GM18502 (cell line): ENCODE measurements at regions not wholly inside any gene's neighbourhood (a gene's known extent, or its start where the extent isn't known, plus 50 kb on each side); places are given as distances from the start of the nearest gene placed in this dataset.
"Not testable (repeated sequence)": the region's sequence is repeated elsewhere in the genome, so short reads cannot be mapped to it uniquely, and the experiment has no call there.

Experiments
- ATAC-seq: cut with Tn5 transposase; IDR thresholded peaks from one replicate; pipeline ENCODE4 v1.9.1; 2021; ENCODE audit warnings: mild to moderate bottlenecking; ENCODE audit not compliant: unreplicated experiment, poor library complexity

DNA sequence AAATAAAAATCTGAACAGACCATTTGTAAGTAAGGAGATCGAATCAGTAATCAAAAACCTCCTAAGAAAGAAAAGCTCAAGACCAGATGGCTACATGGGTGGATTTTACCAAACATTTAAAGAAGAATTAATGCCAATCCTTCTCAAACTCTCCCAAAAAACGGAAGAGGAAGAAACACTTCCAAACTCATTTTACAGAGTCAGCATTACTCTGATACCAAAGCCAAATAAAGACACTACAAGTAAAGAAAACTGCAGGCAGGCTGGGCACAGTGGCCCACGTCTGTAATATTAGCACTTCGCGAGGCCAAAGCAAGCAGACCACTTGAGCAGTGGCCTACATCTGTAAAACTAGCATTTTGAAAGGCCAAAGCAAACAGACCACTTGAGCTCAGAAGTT lies 159.8 kb downstream of the DPY19L2 start:
- ATAC-seq = no peak

DNA sequence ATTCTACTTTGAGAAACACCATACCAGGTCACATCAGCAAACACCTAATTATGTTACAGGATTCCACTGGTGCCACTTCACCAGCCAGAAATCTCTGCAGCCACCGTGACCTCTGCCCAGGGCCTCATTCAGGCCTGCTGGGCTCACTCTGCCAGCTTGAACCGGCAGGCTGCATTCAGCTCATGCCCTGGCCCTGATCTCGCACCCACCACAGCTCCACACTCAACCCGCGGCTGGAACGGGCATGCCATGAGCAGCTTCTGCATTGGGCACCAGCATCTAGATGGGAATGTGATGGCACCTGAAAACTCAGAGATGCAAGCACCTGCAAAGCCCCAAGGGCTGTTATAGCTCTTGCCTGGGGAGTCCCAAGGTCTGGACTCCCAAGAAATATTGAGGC lies 168.7 kb downstream of the DPY19L2 start:
- ATAC-seq = no peak

DNA sequence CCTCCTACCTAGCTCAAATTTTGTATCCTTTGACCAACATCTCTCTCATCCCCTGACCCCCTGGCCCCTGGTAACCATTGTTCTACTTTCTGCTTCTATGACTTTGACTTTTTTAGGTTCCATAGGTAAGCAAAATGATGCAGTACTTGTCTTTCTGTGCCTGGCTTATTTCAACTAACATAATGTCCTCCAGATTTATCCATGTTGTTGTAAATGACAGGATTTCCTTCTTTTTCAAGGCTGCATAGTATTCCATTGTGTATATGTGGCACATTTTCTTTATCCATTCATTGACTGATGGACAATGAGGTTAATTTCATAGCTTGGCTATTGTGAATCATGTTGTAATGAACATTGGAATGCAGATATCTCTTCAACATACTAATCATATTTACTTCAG lies 170.1 kb downstream of the DPY19L2 start:
- ATAC-seq = no peak

DNA sequence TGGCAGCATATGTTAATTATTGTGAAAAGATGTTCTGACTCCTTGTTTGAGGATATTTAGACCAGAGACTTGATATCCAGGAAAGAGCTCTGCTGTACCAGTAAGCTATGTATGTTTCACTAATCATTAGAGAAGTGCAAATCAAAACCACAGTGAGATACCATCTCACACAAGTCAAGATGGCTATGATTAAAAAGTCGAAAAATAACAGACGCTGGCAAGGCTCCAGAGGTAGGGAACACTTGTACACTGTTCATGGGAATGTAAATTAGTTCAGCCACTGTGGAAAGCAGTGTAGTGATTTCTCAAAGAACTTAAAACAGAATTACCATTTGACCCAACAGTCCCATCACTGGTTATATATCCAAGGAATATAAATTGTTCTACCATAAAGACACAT lies 171.6 kb downstream of the DPY19L2 start:
- no peak for ATAC-seq

DNA sequence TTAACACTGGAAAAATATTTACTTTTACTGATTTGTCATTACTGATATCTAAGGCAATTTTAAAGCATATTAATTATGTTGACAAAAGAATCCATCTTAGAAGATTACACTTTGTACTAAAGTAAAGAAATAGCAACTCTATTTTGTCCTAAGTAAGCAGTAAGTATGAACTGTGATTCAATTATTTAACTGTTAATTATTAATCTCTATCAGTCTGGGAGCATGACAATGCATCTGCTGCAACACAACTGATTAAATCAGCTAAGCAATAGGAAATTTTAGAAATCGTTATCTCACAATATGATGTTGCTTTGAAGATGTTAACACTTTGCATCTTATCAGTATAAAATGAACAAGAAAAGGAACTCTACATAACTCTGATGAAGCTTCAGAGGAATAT lies 172.3 kb downstream of the DPY19L2 start:
- ATAC-seq = no peak

DNA sequence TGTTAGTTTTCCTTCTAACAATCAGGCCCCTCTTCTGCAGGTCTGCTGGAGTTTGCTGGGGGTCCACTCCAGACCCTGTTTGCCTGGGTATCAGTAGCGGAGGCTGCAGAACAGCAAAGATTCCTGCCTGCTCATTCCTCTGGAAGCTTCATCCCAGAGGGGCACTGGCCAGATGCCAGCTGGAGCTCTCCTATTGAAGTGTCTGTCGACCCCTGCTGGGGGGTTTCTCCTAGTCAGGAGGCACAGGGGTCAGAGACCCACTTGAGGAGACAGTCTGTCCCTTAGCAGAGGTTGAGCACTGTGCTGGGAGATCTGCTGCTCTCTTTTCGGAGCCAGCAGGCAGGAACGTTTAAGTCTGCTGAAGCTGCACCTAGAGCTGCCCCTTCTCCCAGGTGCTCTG lies 174.9 kb downstream of the DPY19L2 start:
- not testable (repeated sequence) for ATAC-seq

DNA sequence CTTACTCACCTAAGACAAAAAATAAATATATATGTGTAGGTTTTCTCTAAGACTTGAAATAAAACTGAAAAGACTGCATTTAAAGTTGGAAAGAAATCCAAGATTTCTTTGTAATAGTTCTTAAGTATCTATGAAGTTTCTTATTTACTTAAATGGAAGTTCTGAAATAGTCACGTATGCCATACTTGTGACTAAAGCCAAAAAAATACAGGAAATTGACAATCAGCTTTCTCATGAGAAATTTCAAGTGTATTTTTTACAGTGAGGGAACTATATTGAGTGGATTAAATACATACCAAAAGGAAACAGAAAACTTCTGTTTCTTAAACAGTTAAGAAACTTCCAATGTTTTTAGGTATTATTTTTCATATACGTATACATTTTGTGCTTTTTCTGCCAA lies 188.1 kb downstream of the DPY19L2 start:
- ATAC-seq = no peak

DNA sequence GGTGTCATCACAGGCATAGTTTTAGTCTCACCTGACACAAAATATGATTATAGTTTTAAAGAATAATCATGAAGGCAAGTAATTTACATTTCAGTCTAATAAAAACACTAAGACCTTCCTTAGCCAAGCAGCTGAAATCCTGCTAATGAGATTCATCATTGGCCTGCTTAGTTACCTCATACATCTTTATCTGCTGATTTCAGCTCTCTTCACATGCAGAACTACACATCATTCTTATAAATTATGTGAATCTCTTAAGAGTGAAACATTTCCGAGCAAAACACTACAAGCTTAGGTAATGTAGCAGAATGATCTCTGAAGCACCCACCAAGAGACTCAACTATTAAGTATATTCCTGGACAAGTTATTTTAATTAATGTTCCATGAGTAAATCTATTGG lies 198.1 kb downstream of the DPY19L2 start:
- no peak for ATAC-seq

DNA sequence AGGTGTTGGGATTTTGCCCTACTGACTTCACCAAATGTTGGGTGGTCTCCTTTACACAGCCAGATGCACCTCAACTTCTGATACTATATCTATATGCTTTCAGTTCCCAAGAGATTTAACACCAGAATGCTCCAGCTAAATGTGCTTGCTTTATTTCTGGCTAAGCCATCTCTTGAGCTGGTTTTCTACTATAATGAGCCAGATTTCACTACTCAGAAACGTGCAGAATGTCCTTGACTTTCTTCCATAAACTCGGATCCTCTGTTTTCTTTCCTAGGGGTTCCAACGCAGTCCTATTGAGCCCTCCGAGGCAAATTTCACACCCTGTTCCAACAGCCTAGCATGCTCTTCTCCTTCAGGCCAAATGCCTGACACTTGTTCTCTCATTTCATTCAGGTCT lies 200.3 kb downstream of the DPY19L2 start:
- ATAC-seq = no peak

DNA sequence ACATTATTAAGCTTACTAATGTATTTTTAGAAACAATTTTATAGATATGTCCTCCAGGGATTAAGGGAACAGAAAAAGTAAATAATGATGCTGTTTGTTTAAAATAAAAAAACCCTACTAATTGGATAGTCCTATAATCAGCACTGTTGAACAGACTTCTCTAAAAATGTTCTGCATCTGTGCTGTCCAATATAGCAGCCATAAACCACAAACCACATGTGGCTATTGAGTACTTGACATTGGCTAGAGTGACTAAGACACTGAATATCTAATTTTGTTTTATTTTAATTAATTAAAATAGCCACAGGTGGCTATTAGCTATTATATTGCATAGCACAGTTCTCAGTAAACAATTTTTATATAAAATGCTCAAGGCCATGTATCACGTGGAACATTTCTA lies 210.4 kb downstream of the DPY19L2 start:
- ATAC-seq = no peak

DNA sequence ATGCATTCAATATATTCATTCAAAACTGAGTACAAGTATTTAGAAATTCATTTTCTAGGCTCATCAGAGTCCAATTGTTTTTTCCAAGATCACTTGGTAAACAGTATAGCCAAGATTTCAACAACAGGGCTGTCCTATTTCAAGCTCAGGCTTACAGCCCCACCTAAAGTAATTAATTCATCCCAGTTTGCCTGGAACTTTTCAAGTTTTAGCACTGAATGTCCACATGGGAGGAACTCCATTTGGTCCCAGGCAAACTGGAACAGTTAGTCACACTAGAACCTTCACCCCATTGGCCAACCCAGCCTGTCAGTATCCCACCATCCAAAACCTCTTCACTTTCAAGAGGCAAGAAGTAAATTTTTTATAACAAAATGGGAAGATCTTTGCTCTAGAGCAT lies 210.9 kb downstream of the DPY19L2 start:
- no peak for ATAC-seq

DNA sequence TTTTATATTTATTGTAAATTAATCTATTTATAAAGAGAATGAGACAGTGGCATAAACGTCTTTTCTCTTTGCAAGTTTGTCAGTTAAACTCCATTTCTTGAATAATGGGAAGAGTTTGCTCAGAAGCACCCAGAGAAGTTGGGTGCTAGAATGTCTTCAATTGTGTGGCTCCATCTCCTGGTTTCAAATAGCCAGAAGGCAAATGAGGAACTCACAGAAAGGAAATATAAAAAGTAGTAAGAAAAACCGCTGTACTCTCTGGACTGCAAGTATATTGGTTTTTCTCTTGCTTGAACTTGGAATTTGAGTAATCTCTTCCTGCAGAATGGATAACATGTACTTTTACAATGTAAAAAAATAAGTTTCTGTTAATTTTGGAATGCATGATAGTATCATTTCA lies 217.5 kb downstream of the DPY19L2 start:
- ATAC-seq = no peak

DNA sequence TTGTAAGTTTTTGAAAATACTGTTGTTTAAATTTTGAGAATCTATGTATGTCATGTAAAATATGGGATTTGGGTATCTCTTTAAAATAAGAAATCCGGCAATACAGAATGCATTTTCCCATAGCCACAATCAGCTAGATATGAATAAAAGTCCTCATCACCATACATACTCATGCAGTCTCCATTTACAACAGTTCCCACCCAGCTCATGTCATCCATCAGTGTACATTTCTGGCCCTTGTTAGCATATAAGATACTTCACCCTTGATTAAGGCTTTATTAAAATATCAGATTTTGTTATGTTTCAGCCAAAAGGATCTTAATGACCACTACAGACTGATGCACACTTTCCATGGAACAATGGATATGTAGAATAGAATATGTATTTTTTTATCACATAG lies 218.0 kb downstream of the DPY19L2 start:
- ATAC-seq = no peak

DNA sequence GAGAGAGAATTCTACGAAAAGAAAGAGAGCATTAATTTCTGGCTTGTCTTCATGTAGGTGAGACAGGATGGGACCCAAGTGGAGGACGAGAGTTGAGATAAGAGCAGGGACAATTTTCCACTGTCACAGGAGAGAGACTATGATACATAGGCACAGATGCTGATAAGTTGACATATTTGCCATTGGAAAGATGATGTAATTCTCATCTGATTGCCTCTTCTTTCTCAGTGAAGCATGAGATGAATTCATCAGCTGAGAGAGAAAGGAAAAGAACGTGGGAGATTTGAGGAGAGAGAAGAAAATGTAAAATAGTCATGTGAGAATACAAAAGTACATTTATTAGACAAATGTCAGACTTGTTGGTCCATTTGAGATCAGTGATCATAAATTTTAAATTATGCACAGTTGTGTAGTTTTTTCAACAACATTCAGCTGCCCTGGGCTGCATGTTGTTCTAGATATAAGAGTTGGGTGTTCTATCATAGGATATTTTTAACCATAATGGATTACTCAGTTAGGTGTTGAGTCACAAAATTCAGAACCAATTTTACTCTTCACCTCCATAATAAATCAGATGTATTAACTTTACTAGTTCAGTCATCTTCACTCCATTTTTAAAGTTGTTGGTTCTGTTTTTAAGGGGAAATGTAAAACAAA lies 222.9 kb downstream of the DPY19L2 start:
- ATAC-seq = no peak

DNA sequence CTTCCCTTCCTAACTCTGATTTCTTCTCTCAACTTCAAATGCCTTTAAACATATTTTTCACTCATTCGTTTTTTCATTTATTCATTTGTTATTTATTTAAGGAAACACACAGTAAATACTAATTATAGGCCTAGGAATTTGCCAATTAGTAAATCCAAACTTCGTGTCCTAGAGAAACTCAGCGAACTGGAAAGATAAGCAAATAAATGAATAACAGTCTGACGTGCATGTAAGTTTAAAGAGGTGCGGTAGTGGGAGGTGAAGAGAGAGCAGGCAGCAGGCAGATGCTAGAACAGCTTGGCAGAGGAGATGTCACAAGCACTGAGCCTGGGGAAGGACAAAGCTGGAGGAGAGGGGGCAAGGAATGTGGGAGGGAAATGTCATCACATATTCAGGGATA lies 228.2 kb downstream of the DPY19L2 start:
- ATAC-seq = no peak

DNA sequence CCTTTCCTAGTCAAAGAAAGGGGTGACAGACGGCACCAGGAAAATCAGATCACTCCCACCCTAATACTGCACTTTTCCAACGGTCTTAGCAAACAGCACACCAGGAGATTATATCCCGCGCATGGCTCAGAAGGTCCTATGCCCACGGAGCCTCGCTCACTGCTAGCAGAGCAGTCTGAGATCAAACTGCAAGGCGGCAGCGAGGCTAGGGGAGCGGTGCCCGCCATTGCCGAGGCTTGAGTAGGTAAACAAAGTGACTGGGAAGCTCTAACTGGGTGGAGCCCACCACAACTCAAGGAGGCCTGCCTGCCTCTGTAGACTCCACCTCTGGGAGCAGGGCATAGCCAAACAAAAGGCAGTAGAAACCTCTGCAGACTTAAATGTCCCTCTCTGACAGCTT lies 233.9 kb downstream of the DPY19L2 start:
- not testable (repeated sequence) for ATAC-seq

DNA sequence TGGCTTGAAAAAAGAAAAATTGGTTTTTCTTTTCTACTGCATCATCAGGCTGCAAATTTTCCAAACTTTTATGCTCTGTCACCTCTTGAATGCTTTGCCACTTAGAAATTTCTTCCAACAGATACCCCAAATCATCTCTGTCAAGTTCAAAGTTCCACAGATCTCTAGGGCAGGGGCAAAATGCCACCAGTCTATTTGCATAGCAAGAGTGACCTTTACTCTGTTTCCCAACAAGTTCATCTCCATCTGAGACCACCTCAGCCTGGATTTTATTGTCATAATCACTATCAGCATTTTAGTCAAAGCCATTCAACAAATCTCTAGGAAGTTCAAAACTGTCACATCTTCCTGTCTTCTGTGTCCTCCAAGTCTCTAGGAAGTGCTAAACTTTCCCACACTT lies 240.3 kb downstream of the DPY19L2 start:
- ATAC-seq = not testable (repeated sequence)

DNA sequence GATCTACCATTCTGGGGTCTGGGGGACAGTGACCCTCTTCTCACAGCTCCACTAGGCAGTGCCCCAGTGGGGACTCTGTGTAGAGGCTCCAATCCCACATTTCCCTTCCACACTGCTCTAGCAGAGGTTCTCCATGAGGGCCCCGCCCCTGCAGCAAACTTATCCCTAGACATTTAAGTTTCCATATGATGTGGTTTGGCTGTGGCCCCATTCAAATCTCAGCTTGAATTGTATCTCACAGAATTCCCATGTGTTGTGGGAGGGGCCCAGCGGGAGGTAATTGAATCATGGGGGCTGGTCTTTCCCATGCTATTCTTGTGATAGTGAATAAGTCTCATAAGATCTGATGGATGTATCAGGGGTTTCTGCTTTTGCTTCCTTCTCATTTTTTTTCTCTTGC lies 241.3 kb downstream of the DPY19L2 start:
- not testable (repeated sequence) for ATAC-seq

DNA sequence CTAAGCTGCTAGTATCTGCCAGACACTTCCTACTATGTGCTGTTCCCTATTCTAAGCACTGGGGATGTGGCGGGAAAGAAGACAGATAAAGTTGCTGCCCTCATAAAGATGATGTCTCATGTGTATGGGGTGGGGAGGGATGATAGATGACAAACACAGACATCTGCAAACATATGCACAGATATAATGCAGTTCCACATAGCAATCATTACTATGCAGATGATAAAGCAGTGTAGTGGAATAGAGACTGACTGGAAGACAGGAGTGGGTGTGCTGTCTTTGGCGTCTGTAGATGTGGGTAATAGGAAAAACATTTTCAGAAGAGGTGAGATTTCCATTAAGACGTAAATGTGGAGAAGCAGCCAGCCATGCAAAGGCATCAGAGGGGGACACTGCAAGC lies 243.6 kb downstream of the DPY19L2 start:
- ATAC-seq = no peak

DNA sequence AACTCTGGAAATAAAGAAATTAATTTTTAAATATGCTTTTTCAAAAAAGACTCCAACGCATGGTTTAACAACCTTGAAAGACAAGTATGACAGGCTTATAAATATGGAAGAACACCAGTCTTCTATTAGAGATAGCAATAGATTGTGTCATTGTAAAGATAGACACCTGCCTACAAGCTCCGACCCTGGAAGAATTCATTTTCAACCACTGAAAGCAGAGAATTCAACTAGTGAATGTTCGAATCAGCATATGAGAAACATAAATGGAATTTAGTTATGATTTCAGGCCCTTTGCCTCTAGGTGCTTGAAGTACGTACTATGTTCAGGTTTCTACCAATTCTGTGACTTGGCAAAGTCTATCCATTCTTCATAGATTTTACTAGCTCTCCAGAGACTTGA lies 244.5 kb downstream of the DPY19L2 start:
- ATAC-seq = no peak

DNA sequence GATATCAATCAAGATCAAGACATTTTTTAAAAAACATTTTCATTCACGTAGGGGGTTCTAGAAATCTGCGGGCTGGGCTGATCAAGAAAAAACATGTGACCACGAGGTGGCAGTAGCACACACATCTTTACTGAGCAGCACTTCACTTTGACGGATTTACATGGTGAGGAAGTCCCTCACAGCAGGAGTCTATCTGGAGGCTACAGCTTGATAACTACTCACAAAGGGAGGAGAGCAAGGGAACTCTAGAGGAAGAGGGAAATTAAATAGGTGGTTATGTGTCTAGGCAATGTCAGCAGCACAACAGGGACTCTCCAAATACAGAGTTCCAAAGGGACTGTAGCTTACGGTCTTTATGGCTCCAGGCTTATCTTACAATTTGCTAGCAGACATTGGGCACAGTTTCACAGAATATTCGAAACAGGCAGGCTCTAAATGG lies 248.1 kb downstream of the DPY19L2 start:
- ATAC-seq = peak; percentile 94

DNA sequence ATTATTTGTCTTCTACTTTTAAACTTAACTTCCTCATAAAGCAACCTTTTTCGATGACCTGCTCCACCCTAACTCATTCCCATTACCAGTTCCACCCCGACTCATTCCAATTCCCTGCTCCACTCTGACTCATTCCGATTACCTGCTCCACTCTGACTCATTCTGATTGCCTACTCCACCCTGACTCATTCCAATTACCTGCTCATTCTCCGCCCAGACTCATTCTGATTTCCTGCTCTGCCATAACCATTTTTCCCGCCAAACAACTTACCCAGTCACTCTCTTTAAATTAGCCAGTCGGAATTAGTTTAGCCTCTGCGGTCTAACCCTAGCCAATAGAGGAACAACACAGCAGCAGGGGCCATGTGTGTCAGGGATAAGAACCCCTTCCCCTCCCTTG lies 249.1 kb downstream of the DPY19L2 start:
- no peak for ATAC-seq

DNA sequence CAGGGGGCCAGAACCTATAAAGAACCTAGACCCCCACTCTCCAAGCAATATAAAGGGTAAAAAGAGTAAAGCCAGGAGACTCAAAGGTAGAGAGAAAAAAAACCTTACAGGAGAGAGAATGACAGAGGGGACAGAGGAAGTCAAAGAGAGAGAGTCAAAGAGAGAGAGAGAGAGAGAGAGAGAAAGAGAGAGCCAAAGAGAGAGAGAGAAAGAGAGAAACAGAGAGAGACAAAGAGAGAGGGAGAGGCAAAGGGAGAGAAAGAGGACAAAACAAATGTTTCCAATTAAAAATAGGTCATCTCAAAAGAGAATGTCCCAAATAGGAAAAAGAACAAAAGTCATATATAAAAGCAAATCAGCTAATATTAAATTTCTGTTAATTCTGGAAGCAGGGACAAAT lies 251.5 kb downstream of the DPY19L2 start:
- no peak for ATAC-seq
